Body of pancreas (tissue), 4 donors: ENCODE measurements at regions not wholly inside any gene's neighbourhood (a gene's known extent, or its start where the extent isn't known, plus 50 kb on each side); places are given as distances from the start of the nearest gene placed in this dataset.

Source experiments
- ATAC-seq: fragments of 150-250 bp; one replicate; pipeline ENCODE4 v1.9.1; 2016
- DNase-seq, 4 donors: peaks; one replicate each; pipeline ENCODE4 v3.0.0-alpha.2; 2019
- H3K27ac ChIP-seq, 4 donors: fragments of 200-600 bp; sonication (generic); 1 replicate in 3 of 4; 2 replicates in 1 of 4; pipeline versions ENCODE4 v1.5.1 to v1.6.1; 2016 to 2019; ENCODE audit warnings: mild to moderate bottlenecking in 1 of 4, mixed read lengths in 1 of 4, moderate library complexity in 1 of 4
- H3K27me3 ChIP-seq, 2 donors: fragments of 200-600 bp; sonication (generic); one replicate each; pipeline ENCODE4 v1.6.0; 2016; ENCODE audit warnings: mild to moderate bottlenecking in 1 of 2
- H3K36me3 ChIP-seq, 2 donors: fragments of 200-600 bp; sonication (generic); replicated peaks in 1 of 2; 2 replicates each; pipeline ENCODE4 v1.5.1; 2016; ENCODE audit warnings: low read depth in 2 of 2; ENCODE audit not compliant: insufficient read depth in 1 of 2
- H3K4me1 ChIP-seq: fragments of 200-600 bp; sonication (generic); one replicate; pipeline ENCODE4 v1.6.0; 2016
- H3K4me3 ChIP-seq, 2 donors: fragments of 200-600 bp; sonication (generic); 1 replicate in 1 of 2; 2 replicates in 1 of 2; pipeline ENCODE4 v1.5.1; 2016 to 2019
- H3K9me3 ChIP-seq, 3 donors: fragments of 200-600 bp; sonication (generic); 1 replicate in 2 of 3; 2 replicates in 1 of 3; pipeline ENCODE4 v1.5.1; 2016
- CTCF ChIP-seq, 7 experiments: fragments of 450-650 bp in 4 of 7; fragments of 200-600 bp in 3 of 7; sonication (generic) in 3 of 7; IDR thresholded peaks; one replicate each; pipeline ENCODE4 v1.5.1; 2016 to 2019; ENCODE audit warnings: antibody characterized with exemption in 7 of 7
- POLR2A ChIP-seq, 3 donors: fragments of 450-650 bp; IDR thresholded peaks; one replicate each; pipeline ENCODE4 v1.6.1; 2016; ENCODE audit warnings: antibody characterized with exemption in 3 of 3, mild to moderate bottlenecking in 2 of 3
- WGBS, 2 donors: methylation state at CpG; one replicate each; pipeline ENCODE4 v1.1.5; 2017; 5-methylcytosine and 5-hydroxymethylcytosine counted together
- intact Hi-C: fragments of 100-400 bp; cut with DNase I; formaldehyde crosslinking; loops from one replicate; pipeline ENCODE4 v1.15.1; 2023

- H3K36me3 ChIP-seq, result no peaks in the 10 kb centered on the region
- DNase-seq, result no peak
- H3K4me3 ChIP-seq, result no peak overlapping the region
- no peak for TF ChIP-seq POLR2A (IDR thresholded peaks at IDR 0.05)
- TF ChIP-seq CTCF (IDR thresholded peaks at IDR 0.05), result no peak
- no peak overlapping the region for H3K27ac ChIP-seq
- intact Hi-C loops, result no loop called here
- H3K4me1 ChIP-seq, result no peaks in the 10 kb centered on the region
- H3K27me3 ChIP-seq, result no peaks in the 10 kb centered on the region
- 88% methylated on average over 11 of the region's 11 CpGs for WGBS, 2 donors
- ATAC-seq, result no peak
- H3K9me3 ChIP-seq, result no peaks in the 10 kb centered on the region
Observed at GRCh38 chr16:86966777-86967176, 350.4 kb downstream of the C16orf95 start.

- Histone ChIP-seq H3K27ac (no peak overlapping the region), H3K4me3 (no peak overlapping the region), H3K9me3 (peaks cover 0 to 3% (median 0%) of the 10 kb centered on the region in 3 donors), H3K36me3 (no peaks in the 10 kb centered on the region), H3K4me1 (no peaks in the 10 kb centered on the region), H3K27me3 (no peaks in the 10 kb centered on the region)
- no peak for TF ChIP-seq POLR2A (IDR thresholded peaks at IDR 0.05)
- no peak for TF ChIP-seq CTCF (IDR thresholded peaks at IDR 0.05)
- 71 to 94% methylated on average over 14 to 16 of the region's 16 CpGs for WGBS, 2 donors
- ATAC-seq (no peak), DNase-seq (no peak)
- intact Hi-C loops, result no loop called here
Observed at GRCh38 chr16:86968866-86969265, 348.3 kb downstream of the C16orf95 start.

GRCh38 chr16:86969716-86970115 lies 347.5 kb downstream of the C16orf95 start:
- WGBS, 2 donors, result 78 to 79% methylated on average over 3 of the region's 3 CpGs
- no peaks in the 10 kb centered on the region for H3K27me3 ChIP-seq
- intact Hi-C loops, result no loop called here

GRCh38 chr16:86970279-86970678 lies 346.9 kb downstream of the C16orf95 start:
- no peak for DNase-seq
- Histone ChIP-seq H3K36me3 (no peaks in the 10 kb centered on the region), H3K4me1 (no peaks in the 10 kb centered on the region), H3K27me3 (no peaks in the 10 kb centered on the region), H3K9me3 (peaks cover 0 to 10% (median 0%) of the 10 kb centered on the region in 3 donors), H3K27ac (no peak overlapping the region), H3K4me3 (no peak overlapping the region)
- intact Hi-C loops, result no loop called here
- TF ChIP-seq CTCF (IDR thresholded peaks at IDR 0.05) (no peak), POLR2A (IDR thresholded peaks at IDR 0.05) (no peak)
- no peak for ATAC-seq
- 81 to 88% methylated on average over 5 to 6 of the region's 6 CpGs for WGBS, 2 donors

More at GRCh38 chr16:86969716-86970115, 347.5 kb downstream of the C16orf95 start:
- no peak overlapping the region for H3K27ac ChIP-seq
- H3K36me3 ChIP-seq, result no peaks in the 10 kb centered on the region
- peaks cover 0 to 10% (median 0%) of the 10 kb centered on the region in 3 donors for H3K9me3 ChIP-seq
- DNase-seq (no peak), ATAC-seq (no peak)
- TF ChIP-seq CTCF (IDR thresholded peaks at IDR 0.05), result no peak
- no peak for TF ChIP-seq POLR2A (IDR thresholded peaks at IDR 0.05)
- no peaks in the 10 kb centered on the region for H3K4me1 ChIP-seq
- no peak overlapping the region for H3K4me3 ChIP-seq

GRCh38 chr16:86970726-86971125 lies 346.5 kb downstream of the C16orf95 start:
- H3K9me3 ChIP-seq, result peaks cover 0 to 10% (median 0%) of the 10 kb centered on the region in 3 donors
- H3K27me3 ChIP-seq, result no peaks in the 10 kb centered on the region
- intact Hi-C loops, result no loop called here
- H3K4me1 ChIP-seq, result no peaks in the 10 kb centered on the region
- no peak overlapping the region for H3K27ac ChIP-seq
- no peak overlapping the region for H3K4me3 ChIP-seq
- no peaks in the 10 kb centered on the region for H3K36me3 ChIP-seq
- DNase-seq (no peak), ATAC-seq (no peak)
- 75 to 100% methylated on average over 3 to 4 of the region's 4 CpGs for WGBS, 2 donors
- TF ChIP-seq POLR2A (IDR thresholded peaks at IDR 0.05) (no peak), CTCF (IDR thresholded peaks at IDR 0.05) (no peak)
